ENCODE measurements at regions not wholly inside any gene's neighbourhood (a gene's known extent, or its start where the extent isn't known, plus 50 kb on each side); places are given as distances from the start of the nearest gene placed in this dataset.

DNA sequence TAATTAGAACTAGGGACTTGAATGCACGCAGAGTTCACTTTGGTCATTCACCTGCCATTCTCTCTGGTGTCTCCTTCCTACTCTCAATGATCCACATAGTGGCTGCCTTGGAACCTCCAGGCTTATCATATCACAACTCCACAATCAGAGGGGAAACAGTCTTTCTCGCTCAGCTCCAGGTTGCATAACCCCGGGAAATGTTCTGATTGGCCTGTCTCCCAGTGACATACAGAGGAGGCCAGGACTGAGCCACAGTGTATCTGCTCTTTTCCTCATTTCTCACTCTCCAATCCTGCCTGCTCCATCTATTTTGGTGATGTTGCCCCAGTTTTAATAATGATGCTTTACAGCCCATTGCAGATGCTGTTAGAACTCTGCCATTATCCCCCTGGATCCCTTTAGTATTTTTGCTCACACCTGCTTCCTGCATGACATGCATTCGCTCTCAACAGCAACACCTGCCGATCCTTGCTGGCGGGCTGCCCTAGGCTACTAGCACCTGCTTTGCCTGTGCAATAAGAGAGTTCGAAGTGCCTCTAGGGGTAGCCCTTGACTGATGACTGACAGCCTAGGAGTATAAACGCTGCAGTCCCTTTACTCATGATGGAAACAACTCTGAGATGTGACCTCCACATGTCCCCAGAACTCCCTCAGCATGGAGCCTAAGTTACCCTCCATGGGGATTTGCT lies 211.3 kb upstream of the RPS6KA3 start:
- ChIA-PET CTCF (no interaction called here), POLR2A (no interaction called here)
- Mint-ChIP-seq H3K27me3 (ENCODE audit: low read depth) (peaks cover 26% of the 10 kb centered on the region), H3K4me3 (no peak overlapping the region), H3K36me3 (no peaks in the 10 kb centered on the region), H3K27ac (no peak overlapping the region), H3K9me3 (no peaks in the 10 kb centered on the region), H3K4me1 (no peaks in the 10 kb centered on the region)
- no peak for TF ChIP-seq HMGA2 (CRISPR knock-in tag; IDR thresholded peaks at IDR 0.05)
- TF ChIP-seq NR3C1 (CRISPR knock-in tag; conservative IDR thresholded peaks at IDR 0.05; ENCODE audit: low read depth) = no peak
- no peak for TF ChIP-seq E2F5 (CRISPR knock-in tag; IDR thresholded peaks at IDR 0.05)
- no peak for TF ChIP-seq SP1 (CRISPR knock-in tag; conservative IDR thresholded peaks at IDR 0.05)
- TF ChIP-seq SMAD3 (CRISPR knock-in tag; IDR thresholded peaks at IDR 0.05; ENCODE audit: borderline replicate concordance) = no peak
- TF ChIP-seq NR1H2 (CRISPR knock-in tag; IDR thresholded peaks at IDR 0.05) = no peak
- no peak for TF ChIP-seq KAT7 (CRISPR knock-in tag; IDR thresholded peaks at IDR 0.05; ENCODE audit: borderline replicate concordance)
- no peak for TF ChIP-seq TEAD4 (CRISPR knock-in tag; IDR thresholded peaks at IDR 0.05)
- ATAC-seq = no peak
- no peak for DNase-seq (ENCODE audit: low spot score)

DNA sequence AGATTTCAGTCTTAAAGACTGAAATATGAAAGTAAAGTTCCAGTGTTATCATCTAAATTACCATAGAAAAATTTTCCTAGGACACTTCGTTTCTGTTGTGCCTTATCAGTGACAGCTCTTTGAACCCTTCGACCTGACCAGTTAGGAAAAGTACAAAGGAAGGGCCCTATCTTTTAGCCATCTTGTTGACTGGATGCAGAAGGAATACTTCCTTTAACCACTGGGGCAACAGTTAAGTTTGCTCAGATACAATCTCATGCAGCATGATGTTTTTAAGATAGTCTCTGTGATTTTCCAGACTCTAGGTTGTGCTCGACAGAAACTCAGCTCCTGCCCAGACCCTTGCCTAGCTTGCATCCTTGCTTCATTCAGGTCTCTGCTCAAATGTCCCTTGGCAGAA lies 210.5 kb upstream of the RPS6KA3 start:
- no peak overlapping the region for H3K27ac Mint-ChIP-seq
- TF ChIP-seq NFE2L1 (CRISPR knock-in tag; IDR thresholded peaks at IDR 0.05) = no peak
- no peak for TF ChIP-seq CBFB (CRISPR knock-in tag; IDR thresholded peaks at IDR 0.05; ENCODE audit: low read depth)
- TF ChIP-seq TP53 (CRISPR knock-in tag; IDR thresholded peaks at IDR 0.05) = no peak
- TF ChIP-seq ZNF219 (CRISPR knock-in tag; IDR thresholded peaks at IDR 0.05; ENCODE audit: borderline replicate concordance) = no peak
- no peak for TF ChIP-seq RELA (CRISPR knock-in tag; IDR thresholded peaks at IDR 0.05; ENCODE audit: borderline replicate concordance)
- no peak for TF ChIP-seq TEAD1 (CRISPR knock-in tag; IDR thresholded peaks at IDR 0.05)
- no peak for TF ChIP-seq JAZF1 (CRISPR knock-in tag; IDR thresholded peaks at IDR 0.05)
- TF ChIP-seq, protein P1, sequence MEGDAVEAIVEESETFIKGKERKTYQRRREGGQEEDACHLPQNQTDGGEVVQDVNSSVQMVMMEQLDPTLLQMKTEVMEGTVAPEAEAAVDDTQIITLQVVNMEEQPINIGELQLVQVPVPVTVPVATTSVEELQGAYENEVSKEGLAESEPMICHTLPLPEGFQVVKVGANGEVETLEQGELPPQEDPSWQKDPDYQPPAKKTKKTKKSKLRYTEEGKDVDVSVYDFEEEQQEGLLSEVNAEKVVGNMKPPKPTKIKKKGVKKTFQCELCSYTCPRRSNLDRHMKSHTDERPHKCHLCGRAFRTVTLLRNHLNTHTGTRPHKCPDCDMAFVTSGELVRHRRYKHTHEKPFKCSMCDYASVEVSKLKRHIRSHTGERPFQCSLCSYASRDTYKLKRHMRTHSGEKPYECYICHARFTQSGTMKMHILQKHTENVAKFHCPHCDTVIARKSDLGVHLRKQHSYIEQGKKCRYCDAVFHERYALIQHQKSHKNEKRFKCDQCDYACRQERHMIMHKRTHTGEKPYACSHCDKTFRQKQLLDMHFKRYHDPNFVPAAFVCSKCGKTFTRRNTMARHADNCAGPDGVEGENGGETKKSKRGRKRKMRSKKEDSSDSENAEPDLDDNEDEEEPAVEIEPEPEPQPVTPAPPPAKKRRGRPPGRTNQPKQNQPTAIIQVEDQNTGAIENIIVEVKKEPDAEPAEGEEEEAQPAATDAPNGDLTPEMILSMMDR (IDR thresholded peaks at IDR 0.05) = no peak
- TF ChIP-seq ZNF121 (CRISPR knock-in tag; IDR thresholded peaks at IDR 0.05) = no peak
- TF ChIP-seq ERG (CRISPR knock-in tag; IDR thresholded peaks at IDR 0.05) = no peak
- TF ChIP-seq MYBL2 (CRISPR knock-in tag; IDR thresholded peaks at IDR 0.05) = no peak
- TF ChIP-seq ELF4 (CRISPR knock-in tag; IDR thresholded peaks at IDR 0.05; ENCODE audit: low read depth) = no peak
- TF ChIP-seq IRF2 (CRISPR knock-in tag; IDR thresholded peaks at IDR 0.05; ENCODE audit: borderline replicate concordance, low read depth) = no peak
- TF ChIP-seq ZNF423 (CRISPR knock-in tag; IDR thresholded peaks at IDR 0.05) = no peak
- no peak for TF ChIP-seq USF2 (CRISPR knock-in tag; IDR thresholded peaks at IDR 0.05)
- no peak for TF ChIP-seq ZNF138 (CRISPR knock-in tag; conservative IDR thresholded peaks at IDR 0.05)
- TF ChIP-seq, protein P2, sequence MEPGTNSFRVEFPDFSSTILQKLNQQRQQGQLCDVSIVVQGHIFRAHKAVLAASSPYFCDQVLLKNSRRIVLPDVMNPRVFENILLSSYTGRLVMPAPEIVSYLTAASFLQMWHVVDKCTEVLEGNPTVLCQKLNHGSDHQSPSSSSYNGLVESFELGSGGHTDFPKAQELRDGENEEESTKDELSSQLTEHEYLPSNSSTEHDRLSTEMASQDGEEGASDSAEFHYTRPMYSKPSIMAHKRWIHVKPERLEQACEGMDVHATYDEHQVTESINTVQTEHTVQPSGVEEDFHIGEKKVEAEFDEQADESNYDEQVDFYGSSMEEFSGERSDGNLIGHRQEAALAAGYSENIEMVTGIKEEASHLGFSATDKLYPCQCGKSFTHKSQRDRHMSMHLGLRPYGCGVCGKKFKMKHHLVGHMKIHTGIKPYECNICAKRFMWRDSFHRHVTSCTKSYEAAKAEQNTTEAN (CRISPR knock-in tag; IDR thresholded peaks at IDR 0.05) = no peak
- ChIA-PET POLR2A (no interaction called here), CTCF (no interaction called here)
- no peak overlapping the region for H3K4me3 Mint-ChIP-seq
- H3K9me3 Mint-ChIP-seq = no peaks in the 10 kb centered on the region
- ATAC-seq (no peak), DNase-seq (ENCODE audit: low spot score) (no peak)
- H3K27me3 Mint-ChIP-seq (ENCODE audit: low read depth) = peaks cover 22% of the 10 kb centered on the region
- no peaks in the 10 kb centered on the region for H3K36me3 Mint-ChIP-seq
- no peaks in the 10 kb centered on the region for H3K4me1 Mint-ChIP-seq

All from WTC11 (cell line).